AG04449 (cell line): ENCODE measurements at regions not wholly inside any gene's neighbourhood (a gene's known extent, or its start where the extent isn't known, plus 50 kb on each side); places are given as distances from the start of the nearest gene placed in this dataset.

Experiments
- CTCF ChIA-PET: fragments of 350-600 bp; formaldehyde crosslinking; extraction: SDS; loops from one replicate; lab custom pipeline; 2021; ENCODE audit warnings: antibody characterized with exemption; lab: Yijun Ruan, JAX
- POLR2A ChIA-PET: fragments of 400-600, 350-600 bp; formaldehyde crosslinking; extraction: SDS; loops from one replicate; lab custom pipeline; 2020; ENCODE audit warnings: antibody characterized with exemption, inconsistent platforms; lab: Yijun Ruan, JAX
- DNase-seq: peaks from one replicate; pipeline ENCODE4 v3.0.0-alpha.2; 2010; ENCODE audit warnings: low read depth, low spot score
- H3K4me3 ChIP-seq: 2 replicates; pipeline ENCODE4 v1.5.1; 2011; ENCODE audit warnings: low read depth, mild to moderate bottlenecking, control low read depth, low read length
- TF ChIP-seq, protein P1 (sequence below): IDR thresholded peaks from one replicate; pipeline ENCODE4 v1.5.1; 2011; ENCODE audit warnings: mild to moderate bottlenecking, moderate library complexity, low read length, control low read depth, inconsistent platforms; ENCODE audit not compliant: insufficient read depth; ENCODE audit errors: missing control alignments

DNA sequence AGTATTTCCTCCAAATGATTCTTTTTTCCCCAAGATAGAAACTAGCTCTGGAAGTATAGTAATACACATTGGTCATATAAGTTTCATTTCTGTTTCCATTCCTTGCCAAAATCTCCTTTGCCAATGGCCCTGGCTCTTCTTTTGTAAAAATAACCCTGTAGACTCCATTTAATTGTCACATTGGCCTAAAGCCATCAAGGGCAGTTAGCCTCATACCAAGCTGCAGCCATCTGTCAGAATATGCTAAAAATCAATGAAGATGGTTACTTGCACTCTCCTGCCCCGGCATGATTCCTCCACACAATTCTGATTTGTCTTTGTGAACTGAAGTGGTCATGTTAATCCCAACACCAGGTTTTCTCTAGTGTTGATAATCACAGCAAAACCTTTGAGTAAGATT, 380.5 kb downstream of the SH2D1A start:
- no peak overlapping the region for H3K4me3 ChIP-seq
- TF ChIP-seq, protein P1, sequence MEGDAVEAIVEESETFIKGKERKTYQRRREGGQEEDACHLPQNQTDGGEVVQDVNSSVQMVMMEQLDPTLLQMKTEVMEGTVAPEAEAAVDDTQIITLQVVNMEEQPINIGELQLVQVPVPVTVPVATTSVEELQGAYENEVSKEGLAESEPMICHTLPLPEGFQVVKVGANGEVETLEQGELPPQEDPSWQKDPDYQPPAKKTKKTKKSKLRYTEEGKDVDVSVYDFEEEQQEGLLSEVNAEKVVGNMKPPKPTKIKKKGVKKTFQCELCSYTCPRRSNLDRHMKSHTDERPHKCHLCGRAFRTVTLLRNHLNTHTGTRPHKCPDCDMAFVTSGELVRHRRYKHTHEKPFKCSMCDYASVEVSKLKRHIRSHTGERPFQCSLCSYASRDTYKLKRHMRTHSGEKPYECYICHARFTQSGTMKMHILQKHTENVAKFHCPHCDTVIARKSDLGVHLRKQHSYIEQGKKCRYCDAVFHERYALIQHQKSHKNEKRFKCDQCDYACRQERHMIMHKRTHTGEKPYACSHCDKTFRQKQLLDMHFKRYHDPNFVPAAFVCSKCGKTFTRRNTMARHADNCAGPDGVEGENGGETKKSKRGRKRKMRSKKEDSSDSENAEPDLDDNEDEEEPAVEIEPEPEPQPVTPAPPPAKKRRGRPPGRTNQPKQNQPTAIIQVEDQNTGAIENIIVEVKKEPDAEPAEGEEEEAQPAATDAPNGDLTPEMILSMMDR = no peak
- no peak for DNase-seq
- POLR2A ChIA-PET = no interaction called here
- CTCF ChIA-PET = no interaction called here

DNA sequence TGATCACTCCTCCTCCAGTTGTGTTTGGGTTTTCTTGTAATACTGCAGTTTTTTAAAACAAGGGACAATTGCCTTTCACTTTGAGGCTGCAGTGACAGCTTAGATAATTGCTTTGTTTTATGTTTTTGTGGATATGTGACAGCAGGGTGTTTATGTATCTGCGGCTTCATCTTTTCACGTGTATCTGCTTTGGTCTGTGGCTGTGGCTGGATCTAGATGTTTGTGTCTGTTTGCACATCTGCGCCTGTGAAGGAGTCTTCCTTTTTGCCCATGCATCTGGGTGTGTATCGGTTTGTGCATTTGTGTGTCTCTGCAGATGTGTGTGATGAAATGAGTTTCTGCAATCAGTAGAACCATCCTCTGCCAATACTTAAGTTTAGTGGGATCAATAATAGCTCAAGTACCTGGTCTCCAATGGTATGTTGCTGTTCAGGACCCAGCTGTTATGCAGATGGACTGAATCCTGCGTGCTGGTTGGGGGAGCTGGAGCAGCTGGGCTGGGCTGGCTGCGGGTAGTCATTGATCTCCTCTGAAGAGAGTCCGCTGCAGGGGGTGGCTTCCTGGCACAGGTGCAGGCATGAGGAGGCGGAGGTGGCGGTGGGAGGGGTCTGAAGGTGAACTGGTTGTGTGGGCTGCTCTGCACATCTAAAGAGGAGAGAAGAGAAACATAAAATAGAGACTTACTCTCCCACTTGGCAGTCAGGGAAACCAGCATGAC, 390.3 kb downstream of the SH2D1A start:
- no peak overlapping the region for H3K4me3 ChIP-seq
- ChIA-PET POLR2A (no interaction called here), CTCF (no interaction called here)
- no peak for DNase-seq
- TF ChIP-seq, protein P1 = no peak

DNA sequence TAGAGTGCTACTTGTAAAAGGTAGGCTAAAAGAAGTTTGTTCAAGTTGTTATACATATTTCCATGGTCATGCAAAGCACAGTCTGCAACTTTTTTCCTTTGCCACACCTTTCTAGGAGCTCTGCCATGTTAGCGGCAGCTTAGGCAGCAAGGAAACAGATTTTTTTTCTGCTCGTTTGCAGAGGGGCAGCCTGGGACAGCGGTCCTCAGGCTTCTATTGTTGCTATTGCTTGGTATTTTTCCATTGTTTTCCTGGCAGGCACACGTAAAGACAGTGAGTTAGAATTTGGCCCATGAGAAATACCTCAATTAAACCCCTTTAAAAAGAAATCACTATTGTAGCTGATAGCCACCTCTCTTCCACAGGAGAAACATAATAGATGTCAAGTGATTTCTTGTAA, 391.4 kb downstream of the SH2D1A start:
- H3K4me3 ChIP-seq = no peak overlapping the region
- ChIA-PET POLR2A (no interaction called here), CTCF (no interaction called here)
- DNase-seq = no peak
- TF ChIP-seq, protein P1 = no peak

DNA sequence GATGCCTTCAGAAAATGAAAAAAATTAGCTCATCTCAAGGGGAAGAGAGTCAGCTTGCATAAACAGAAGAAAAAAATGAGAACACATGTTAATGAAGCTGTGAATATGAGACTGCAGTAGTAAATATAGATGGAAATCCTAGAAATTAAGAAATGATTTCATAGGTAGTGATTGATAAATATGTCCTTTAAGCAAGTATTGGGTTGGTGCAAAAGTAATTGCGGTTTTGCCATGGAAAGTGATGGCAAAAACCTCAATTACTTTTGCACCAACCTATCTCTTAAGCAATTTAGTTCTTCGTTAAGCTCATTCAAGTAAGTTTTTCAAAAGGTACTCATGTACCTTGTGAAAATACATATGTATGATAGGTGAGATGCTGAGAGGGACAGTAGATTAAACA, 400.9 kb downstream of the SH2D1A start:
- H3K4me3 ChIP-seq = no peak overlapping the region
- TF ChIP-seq, protein P1 = no peak
- CTCF ChIA-PET = no interaction called here
- DNase-seq = no peak
- POLR2A ChIA-PET = no interaction called here

DNA sequence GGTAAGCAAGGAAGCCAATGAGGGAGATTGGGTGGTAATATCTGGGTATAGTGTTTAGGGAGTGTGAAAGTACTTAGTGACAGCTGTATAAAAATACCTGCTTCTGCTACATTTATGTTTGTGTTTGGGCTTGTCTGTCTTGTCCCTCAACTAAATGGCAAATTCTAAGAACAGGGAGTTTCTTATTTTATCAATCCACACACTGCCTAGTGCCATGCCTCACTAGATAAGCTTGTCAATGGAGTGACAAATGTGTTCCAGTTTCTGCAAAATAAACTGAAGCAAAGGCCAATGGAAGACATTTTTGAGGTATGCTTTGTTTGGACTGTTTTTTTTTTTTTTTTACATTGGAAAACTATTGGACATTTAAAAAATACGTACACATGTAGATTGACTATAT, 418.0 kb downstream of the SH2D1A start:
- TF ChIP-seq, protein P1 = no peak
- CTCF ChIA-PET = no interaction called here
- H3K4me3 ChIP-seq = no peak overlapping the region
- DNase-seq = no peak
- POLR2A ChIA-PET = interaction anchor here (0.6 kb wide), 1 partner anchor 395 kb away, joined by 4 read pairs; no protein-coding TSS in a partner anchor

DNA sequence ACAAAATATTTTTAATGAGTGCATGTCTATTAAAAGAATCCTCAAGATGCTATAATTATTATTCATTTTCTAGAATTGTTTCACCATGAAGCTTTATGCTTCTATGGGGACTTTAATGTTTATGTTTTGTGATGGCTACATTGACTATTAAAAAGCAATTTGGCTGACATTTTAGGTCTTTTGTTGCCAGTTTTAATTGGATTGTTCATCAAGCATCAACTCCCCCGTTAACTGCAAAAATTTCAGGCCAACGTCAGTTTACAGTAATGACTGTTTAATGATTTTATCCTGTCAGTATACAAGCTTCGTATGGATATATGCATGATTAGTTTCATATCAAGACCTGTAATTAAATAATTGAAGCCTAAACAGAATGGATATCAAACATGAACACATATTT, 422.8 kb downstream of the SH2D1A start:
- ChIA-PET CTCF (no interaction called here), POLR2A (no interaction called here)
- DNase-seq = no peak
- TF ChIP-seq, protein P1 = no peak
- H3K4me3 ChIP-seq = no peak overlapping the region
